DOHH2 (cell line): ENCODE measurements at regions not wholly inside any gene's neighbourhood (a gene's known extent, or its start where the extent isn't known, plus 50 kb on each side); places are given as distances from the start of the nearest gene placed in this dataset.

ENCODE experiments used
- EZH2phosphoT487 ChIP-seq: fragments of 200-600 bp; sonication (generic); IDR thresholded peaks from 2 replicates; pipeline ENCODE4 v1.6.1; 2017; ENCODE audit warnings: borderline replicate concordance, mild to moderate bottlenecking, antibody characterized with exemption, low read length, moderate library complexity, mixed read lengths
- TF ChIP-seq, protein P1 (sequence below): fragments of 200-600 bp; sonication (generic); IDR thresholded peaks from one replicate; pipeline ENCODE4 v1.5.1; 2014; ENCODE audit warnings: antibody characterized with exemption, mild to moderate bottlenecking, low read depth, low read length; ENCODE audit not compliant: poor library complexity, severe bottlenecking

DNA sequence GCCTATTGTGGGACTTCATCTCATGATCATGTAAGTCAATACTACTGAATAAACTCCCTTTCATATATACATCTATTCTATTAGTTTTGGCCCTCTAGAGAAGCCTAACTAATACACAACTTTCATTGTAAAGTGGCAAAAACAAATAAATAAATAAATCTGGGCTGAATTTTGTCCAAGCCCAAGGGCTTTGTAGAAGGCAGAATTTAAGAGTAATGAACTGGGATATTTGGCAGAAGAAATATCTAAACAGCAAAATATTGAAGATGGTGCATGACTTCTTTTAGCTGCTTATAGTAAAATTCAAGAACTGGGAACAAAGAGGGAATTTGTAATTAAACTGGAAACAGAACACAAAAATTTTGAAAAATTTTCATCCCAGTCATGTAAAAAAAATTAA lies 246.7 kb upstream of the GULP1 start:
- TF ChIP-seq EZH2phosphoT487 = no peak
- TF ChIP-seq, protein P1, sequence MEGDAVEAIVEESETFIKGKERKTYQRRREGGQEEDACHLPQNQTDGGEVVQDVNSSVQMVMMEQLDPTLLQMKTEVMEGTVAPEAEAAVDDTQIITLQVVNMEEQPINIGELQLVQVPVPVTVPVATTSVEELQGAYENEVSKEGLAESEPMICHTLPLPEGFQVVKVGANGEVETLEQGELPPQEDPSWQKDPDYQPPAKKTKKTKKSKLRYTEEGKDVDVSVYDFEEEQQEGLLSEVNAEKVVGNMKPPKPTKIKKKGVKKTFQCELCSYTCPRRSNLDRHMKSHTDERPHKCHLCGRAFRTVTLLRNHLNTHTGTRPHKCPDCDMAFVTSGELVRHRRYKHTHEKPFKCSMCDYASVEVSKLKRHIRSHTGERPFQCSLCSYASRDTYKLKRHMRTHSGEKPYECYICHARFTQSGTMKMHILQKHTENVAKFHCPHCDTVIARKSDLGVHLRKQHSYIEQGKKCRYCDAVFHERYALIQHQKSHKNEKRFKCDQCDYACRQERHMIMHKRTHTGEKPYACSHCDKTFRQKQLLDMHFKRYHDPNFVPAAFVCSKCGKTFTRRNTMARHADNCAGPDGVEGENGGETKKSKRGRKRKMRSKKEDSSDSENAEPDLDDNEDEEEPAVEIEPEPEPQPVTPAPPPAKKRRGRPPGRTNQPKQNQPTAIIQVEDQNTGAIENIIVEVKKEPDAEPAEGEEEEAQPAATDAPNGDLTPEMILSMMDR = no peak
